ENCODE measurements at regions not wholly inside any gene's neighbourhood (a gene's known extent, or its start where the extent isn't known, plus 50 kb on each side); places are given as distances from the start of the nearest gene placed in this dataset.

- DNase-seq (no peak), ATAC-seq (no peak)
Observed at GRCh38 chr12:34395056-34396005, 373.0 kb downstream of the ALG10 start.

GRCh38 chr12:34396006-34396860, 373.9 kb downstream of the ALG10 start:
- DNase-seq, result no peak
- ATAC-seq, result no peak

GRCh38 chr12:34396861-34397590, 374.7 kb downstream of the ALG10 start:
- ATAC-seq (no peak), DNase-seq (peak; percentile 0)

- DNase-seq (no peak), ATAC-seq (no peak)
Observed at GRCh38 chr12:34397591-34398365, 375.5 kb downstream of the ALG10 start.

- DNase-seq, result no peak
- ATAC-seq, result no peak
Observed at GRCh38 chr12:34398366-34398705, 376.0 kb downstream of the ALG10 start.

- ATAC-seq (no peak), DNase-seq (no peak)
Observed at GRCh38 chr12:34398706-34399630, 376.7 kb downstream of the ALG10 start.

GRCh38 chr12:34399631-34400410, 377.5 kb downstream of the ALG10 start:
- ATAC-seq (no peak), DNase-seq (peak; percentile 1)

GRCh38 chr12:34400411-34400881, 378.1 kb downstream of the ALG10 start:
- ATAC-seq (no peak), DNase-seq (no peak)

- DNase-seq (peak; percentile 1), ATAC-seq (no peak)
Observed at GRCh38 chr12:34400986-34401658, 378.8 kb downstream of the ALG10 start.

- DNase-seq, result no peak
- no peak for ATAC-seq
Observed at GRCh38 chr12:34401659-34402227, 379.4 kb downstream of the ALG10 start.

GRCh38 chr12:34402228-34402898, 380.1 kb downstream of the ALG10 start:
- no peak for DNase-seq
- no peak for ATAC-seq

GRCh38 chr12:34402899-34403705, 380.8 kb downstream of the ALG10 start:
- no peak for ATAC-seq
- peak; percentile 1 for DNase-seq

- ATAC-seq (no peak), DNase-seq (no peak)
Observed at GRCh38 chr12:34403706-34404376, 381.5 kb downstream of the ALG10 start.

GRCh38 chr12:34404377-34405285, 382.3 kb downstream of the ALG10 start:
- no peak for ATAC-seq
- DNase-seq, result no peak

Data from stimulated activated naive CD8-positive, alpha-beta T cell treated with anti-CD3 and anti-CD28 coated beads, Interleukin-15, Interleukin-2, amounts not matched to agents 100 U/mL and 50 U/mL, for 24 hours (primary cell).